Activated naive CD4-positive, alpha-beta T cell treated with anti-CD3 and anti-CD28 coated beads, Interleukin-2, amount 10 ng/mL, durations not matched to agents 7 days and 5 days (primary cell): ENCODE measurements at regions not wholly inside any gene's neighbourhood (a gene's known extent, or its start where the extent isn't known, plus 50 kb on each side); places are given as distances from the start of the nearest gene placed in this dataset.
"Not testable (repeated sequence)": the region's sequence is repeated elsewhere in the genome, so short reads cannot be mapped to it uniquely, and the experiment has no call there.

Experiments used
- CTCF ChIA-PET: fragments of 350-600 bp; sonication (Branson Sonifier 250); formaldehyde crosslinking; loops from one replicate; lab custom pipeline; 2021; ENCODE audit warnings: antibody characterized with exemption; lab: Charles Lee
- DNase-seq: peaks from one replicate; pipeline ENCODE4 v3.0.0-alpha.2; 2020
- H3K27ac Mint-ChIP-seq: one replicate; pipeline ENCODE4 v1.8.0; 2021; ENCODE audit warnings: mild to moderate bottlenecking, moderate library complexity, mixed read lengths
- H3K27me3 Mint-ChIP-seq: one replicate; pipeline ENCODE4 v1.8.0; 2021; ENCODE audit warnings: mild to moderate bottlenecking, mixed read lengths
- H3K36me3 Mint-ChIP-seq: one replicate; pipeline ENCODE4 v1.8.0; 2021; ENCODE audit warnings: mixed read lengths
- H3K4me1 Mint-ChIP-seq: one replicate; pipeline ENCODE4 v1.8.0; 2021; ENCODE audit warnings: mixed read lengths
- H3K4me3 Mint-ChIP-seq: one replicate; pipeline ENCODE4 v1.8.0; 2021; ENCODE audit warnings: mild to moderate bottlenecking, moderate library complexity, mixed read lengths
- H3K9me3 Mint-ChIP-seq: one replicate; pipeline ENCODE4 v1.8.0; 2021; ENCODE audit warnings: mixed read lengths

GRCh38 chr2:125398738-125399524 is 1257.0 kb upstream of the GYPC start:
- Mint-ChIP-seq H3K4me1 (no peaks in the 10 kb centered on the region), H3K9me3 (peaks cover 5% of the 10 kb centered on the region), H3K4me3 (no peak overlapping the region), H3K36me3 (no peaks in the 10 kb centered on the region), H3K27ac (no peak overlapping the region), H3K27me3 (no peaks in the 10 kb centered on the region)
- CTCF ChIA-PET, result no interaction called here
- no peak for DNase-seq

DNA sequence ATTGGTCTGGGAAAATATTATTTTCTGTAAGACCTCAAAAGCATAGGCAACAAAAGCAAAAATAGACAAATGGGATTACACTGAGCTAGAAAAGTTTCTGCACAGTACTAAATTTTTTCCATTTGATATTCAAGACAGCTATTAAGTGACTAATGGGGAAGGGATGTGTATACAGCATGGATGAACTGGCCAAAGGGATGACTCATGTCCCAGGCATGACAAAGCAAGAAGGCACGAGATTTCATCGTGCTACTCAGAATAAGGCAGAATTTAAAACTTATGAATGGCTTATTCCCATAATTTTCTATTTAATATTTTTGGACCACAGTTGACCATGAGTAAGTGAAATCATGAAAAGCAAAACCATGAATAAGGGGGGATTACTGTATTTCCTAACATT is 1250.1 kb upstream of the GYPC start:
- Mint-ChIP-seq H3K4me1 (no peaks in the 10 kb centered on the region), H3K9me3 (peaks cover 2% of the 10 kb centered on the region), H3K27ac (no peak overlapping the region), H3K36me3 (no peaks in the 10 kb centered on the region), H3K4me3 (no peak overlapping the region), H3K27me3 (no peaks in the 10 kb centered on the region)
- CTCF ChIA-PET, result no interaction called here
- DNase-seq, result no peak

DNA sequence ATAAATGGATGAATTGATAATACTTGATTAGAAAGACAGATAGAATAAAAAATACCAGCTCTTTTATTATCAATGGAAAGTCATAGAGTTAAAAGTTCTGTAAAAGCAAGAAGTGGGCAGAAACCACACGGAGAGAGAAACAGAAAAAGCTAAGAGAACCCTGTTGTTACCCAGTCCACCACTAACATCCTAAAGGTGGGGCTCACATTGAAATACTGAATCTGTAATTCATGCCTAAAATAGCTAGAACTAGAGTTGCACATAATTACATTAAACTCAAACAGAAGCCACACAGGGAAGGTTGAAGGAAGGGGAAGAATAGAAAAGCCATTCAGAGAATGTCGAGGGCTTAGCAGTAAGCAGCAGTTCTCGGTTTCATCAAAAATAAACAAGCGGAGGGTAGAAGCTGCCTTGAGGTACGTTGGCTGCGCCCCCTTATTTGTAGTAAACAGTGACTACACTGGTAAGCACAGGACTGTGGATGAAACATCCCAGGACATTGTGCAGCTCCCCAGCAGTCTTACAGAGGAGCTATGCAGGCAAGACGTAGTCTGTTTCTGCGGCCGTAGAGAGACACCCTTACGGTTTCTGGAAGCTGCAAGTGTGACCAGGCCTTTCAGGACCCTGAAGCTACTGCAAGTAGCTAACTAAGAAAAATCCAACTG is 1247.0 kb upstream of the GYPC start:
- peaks cover 2% of the 10 kb centered on the region for H3K9me3 Mint-ChIP-seq
- H3K36me3 Mint-ChIP-seq, result no peaks in the 10 kb centered on the region
- DNase-seq, result no peak
- no peak overlapping the region for H3K27ac Mint-ChIP-seq
- no peak overlapping the region for H3K4me3 Mint-ChIP-seq
- CTCF ChIA-PET, result interaction anchor here (0.6 kb wide), 1 partner anchor 1486 kb away, joined by 4 read pairs; no protein-coding TSS in a partner anchor
- no peaks in the 10 kb centered on the region for H3K27me3 Mint-ChIP-seq
- no peaks in the 10 kb centered on the region for H3K4me1 Mint-ChIP-seq

DNA sequence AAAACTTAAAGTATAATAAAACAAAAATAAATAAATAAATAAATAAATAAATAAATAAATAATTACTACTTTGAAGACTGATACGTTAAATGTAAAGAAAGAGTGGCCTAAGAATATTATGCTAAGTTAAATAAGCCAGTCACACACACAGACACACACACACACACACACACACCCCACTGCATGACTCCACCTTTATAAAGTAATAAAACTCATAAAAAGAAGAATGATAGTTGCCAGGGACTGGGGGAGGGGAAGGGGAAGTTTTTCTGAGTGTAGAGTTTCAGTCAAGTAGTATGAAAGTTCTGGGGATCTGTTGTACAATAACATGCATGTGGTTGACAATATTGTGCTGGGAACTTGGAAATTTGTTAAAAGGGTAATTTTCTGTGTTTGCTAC is 1237.5 kb upstream of the GYPC start:
- no peak overlapping the region for H3K27ac Mint-ChIP-seq
- no peak for DNase-seq
- no peak overlapping the region for H3K4me3 Mint-ChIP-seq
- peaks cover 16% of the 10 kb centered on the region for H3K9me3 Mint-ChIP-seq
- H3K4me1 Mint-ChIP-seq, result no peaks in the 10 kb centered on the region
- CTCF ChIA-PET, result interaction anchor here (0.7 kb wide), 1 partner anchor 13 kb away, joined by 3 read pairs; no protein-coding TSS in a partner anchor
- H3K36me3 Mint-ChIP-seq, result no peaks in the 10 kb centered on the region
- H3K27me3 Mint-ChIP-seq, result no peaks in the 10 kb centered on the region

GRCh38 chr2:125422198-125422770 is 1233.7 kb upstream of the GYPC start:
- H3K36me3 Mint-ChIP-seq, CTCF ChIA-PET, H3K27ac Mint-ChIP-seq, DNase-seq, H3K4me3 Mint-ChIP-seq, H3K27me3 Mint-ChIP-seq, H3K4me1 Mint-ChIP-seq: not testable (repeated sequence)
- peaks cover 17% of the 10 kb centered on the region for H3K9me3 Mint-ChIP-seq

GRCh38 chr2:125424266-125424785 is 1231.6 kb upstream of the GYPC start:
- Mint-ChIP-seq H3K4me3 (no peak overlapping the region), H3K27me3 (no peaks in the 10 kb centered on the region), H3K36me3 (no peaks in the 10 kb centered on the region), H3K27ac (no peak overlapping the region), H3K4me1 (no peaks in the 10 kb centered on the region), H3K9me3 (peaks cover 12% of the 10 kb centered on the region)
- CTCF ChIA-PET, result no interaction called here
- no peak for DNase-seq

DNA sequence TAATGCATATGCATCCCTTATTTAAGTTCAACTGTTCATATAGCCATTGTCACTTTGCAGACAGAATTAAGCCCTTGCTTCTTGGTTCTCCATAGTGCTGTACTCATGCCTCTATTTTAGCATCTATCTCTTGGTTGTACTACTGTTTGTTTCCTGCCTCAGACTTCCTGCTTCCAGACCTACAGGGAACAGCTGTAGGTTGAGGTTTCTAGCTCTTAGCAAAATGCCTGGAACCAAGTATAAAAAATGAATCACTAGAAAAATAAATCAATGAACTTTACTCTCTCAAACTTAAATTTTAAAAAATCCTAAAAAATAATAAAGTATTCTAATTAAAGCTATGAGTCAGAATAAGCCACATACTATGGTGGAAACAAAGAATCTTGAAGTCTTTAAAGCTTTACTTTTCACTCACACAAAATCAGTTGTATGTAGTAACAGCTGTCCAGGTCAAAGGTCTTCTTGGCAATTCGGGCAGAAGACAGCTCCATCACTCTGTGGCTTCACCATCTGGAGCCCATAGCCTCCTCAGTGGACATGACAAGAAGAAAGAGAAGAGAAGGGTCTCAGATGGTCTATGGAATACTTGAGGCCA is 1228.1 kb upstream of the GYPC start:
- no peaks in the 10 kb centered on the region for H3K27me3 Mint-ChIP-seq
- CTCF ChIA-PET, result no interaction called here
- no peak overlapping the region for H3K27ac Mint-ChIP-seq
- no peaks in the 10 kb centered on the region for H3K4me1 Mint-ChIP-seq
- H3K9me3 Mint-ChIP-seq, result peaks cover 7% of the 10 kb centered on the region
- no peaks in the 10 kb centered on the region for H3K36me3 Mint-ChIP-seq
- H3K4me3 Mint-ChIP-seq, result no peak overlapping the region
- DNase-seq, result no peak

DNA sequence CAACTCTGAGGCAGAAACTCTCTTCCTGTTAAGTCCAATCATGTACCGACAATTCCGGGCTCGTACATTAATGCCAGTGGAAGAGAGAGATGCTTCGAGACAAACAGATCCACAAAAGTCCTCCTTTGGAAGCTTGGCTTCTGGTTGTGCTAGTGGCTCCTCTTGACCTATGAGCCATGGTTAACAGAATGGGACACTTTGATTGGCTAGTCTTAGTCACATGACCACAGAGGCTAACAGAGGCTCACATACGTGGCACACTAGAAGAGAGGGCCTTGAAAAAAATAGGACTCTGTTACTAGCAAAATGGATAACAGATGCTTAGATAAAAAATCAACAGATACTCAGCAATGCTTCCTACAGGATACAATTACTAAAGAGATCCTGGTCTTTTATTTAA is 1211.9 kb upstream of the GYPC start:
- Mint-ChIP-seq H3K27ac (no peak overlapping the region), H3K4me3 (no peak overlapping the region), H3K27me3 (no peaks in the 10 kb centered on the region), H3K9me3 (peaks cover 8% of the 10 kb centered on the region), H3K36me3 (no peaks in the 10 kb centered on the region), H3K4me1 (no peaks in the 10 kb centered on the region)
- CTCF ChIA-PET, result no interaction called here
- no peak for DNase-seq

- H3K36me3 Mint-ChIP-seq, result no peaks in the 10 kb centered on the region
- H3K9me3 Mint-ChIP-seq, result peaks cover 8% of the 10 kb centered on the region
- H3K27ac Mint-ChIP-seq, result no peak overlapping the region
- H3K27me3 Mint-ChIP-seq, result no peaks in the 10 kb centered on the region
- H3K4me1 Mint-ChIP-seq, result no peaks in the 10 kb centered on the region
- H3K4me3 Mint-ChIP-seq, result no peak overlapping the region
- CTCF ChIA-PET, result no interaction called here
- DNase-seq, result no peak
These were observed 1210.5 kb upstream of the GYPC start for GRCh38 chr2:125445495-125445894.

GRCh38 chr2:125450092-125450491 is 1205.9 kb upstream of the GYPC start:
- Mint-ChIP-seq H3K9me3 (peaks cover 7% of the 10 kb centered on the region), H3K36me3 (no peaks in the 10 kb centered on the region), H3K4me1 (no peaks in the 10 kb centered on the region), H3K27ac (no peak overlapping the region), H3K27me3 (no peaks in the 10 kb centered on the region), H3K4me3 (no peak overlapping the region)
- no peak for DNase-seq
- CTCF ChIA-PET, result no interaction called here

DNA sequence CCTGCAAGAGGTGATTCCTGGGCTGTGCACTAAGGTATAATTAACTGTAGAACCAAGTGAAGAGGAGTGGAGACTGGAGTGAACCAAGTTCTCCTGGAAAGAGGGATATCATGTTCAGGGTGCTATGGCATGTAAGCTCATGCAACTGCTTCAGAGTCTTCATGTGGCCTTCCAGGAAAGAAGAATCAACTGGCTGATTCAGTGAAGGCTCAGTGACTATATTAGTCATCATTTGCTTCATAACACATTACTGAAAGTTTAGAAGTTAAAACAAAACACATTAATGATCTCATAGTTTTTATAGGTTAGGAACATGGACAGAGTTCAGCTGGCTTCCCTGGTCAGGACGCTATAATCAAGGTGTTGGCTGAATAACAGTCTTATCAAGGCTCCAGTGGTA is 1200.8 kb upstream of the GYPC start:
- no peaks in the 10 kb centered on the region for H3K36me3 Mint-ChIP-seq
- H3K27me3 Mint-ChIP-seq, result no peaks in the 10 kb centered on the region
- no peak overlapping the region for H3K4me3 Mint-ChIP-seq
- H3K27ac Mint-ChIP-seq, result no peak overlapping the region
- H3K9me3 Mint-ChIP-seq, result peaks cover 5% of the 10 kb centered on the region
- no peaks in the 10 kb centered on the region for H3K4me1 Mint-ChIP-seq
- CTCF ChIA-PET, result no interaction called here
- DNase-seq, result no peak

DNA sequence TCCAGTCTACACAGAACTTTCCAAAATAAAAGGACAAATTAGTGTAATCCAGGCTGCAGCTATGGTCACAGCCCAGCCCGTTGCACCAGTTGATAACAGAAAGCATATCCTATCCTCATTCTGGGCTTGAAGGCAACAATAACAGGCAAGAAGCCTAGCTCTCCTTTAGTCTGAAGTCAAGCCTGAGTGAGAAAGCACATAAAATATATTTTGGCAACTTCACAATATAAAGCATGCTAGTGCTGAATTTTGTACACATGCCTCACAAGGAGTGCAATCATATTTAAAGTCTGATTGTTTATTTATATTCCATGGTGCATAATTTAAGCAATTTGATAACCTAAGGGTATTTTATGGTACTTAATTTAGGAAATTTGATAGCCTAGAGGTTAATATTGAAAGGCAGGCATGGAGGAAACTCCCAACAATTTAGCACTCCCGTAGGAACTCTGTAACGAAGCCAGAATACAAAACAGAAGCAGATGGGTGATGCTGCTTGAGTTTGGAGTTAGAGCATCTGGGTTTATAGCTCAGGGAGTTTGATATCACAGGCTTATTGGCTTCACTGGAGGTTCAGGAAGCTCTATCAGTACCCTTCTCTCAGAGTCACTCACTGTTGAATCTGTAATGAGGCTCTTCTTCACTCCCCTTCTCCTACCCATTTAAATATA is 1199.1 kb upstream of the GYPC start:
- H3K36me3 Mint-ChIP-seq, result no peaks in the 10 kb centered on the region
- no peak for DNase-seq
- H3K27ac Mint-ChIP-seq, result no peak overlapping the region
- no peak overlapping the region for H3K4me3 Mint-ChIP-seq
- H3K9me3 Mint-ChIP-seq, result peaks cover 3% of the 10 kb centered on the region
- CTCF ChIA-PET, result no interaction called here
- H3K4me1 Mint-ChIP-seq, result no peaks in the 10 kb centered on the region
- no peaks in the 10 kb centered on the region for H3K27me3 Mint-ChIP-seq

DNA sequence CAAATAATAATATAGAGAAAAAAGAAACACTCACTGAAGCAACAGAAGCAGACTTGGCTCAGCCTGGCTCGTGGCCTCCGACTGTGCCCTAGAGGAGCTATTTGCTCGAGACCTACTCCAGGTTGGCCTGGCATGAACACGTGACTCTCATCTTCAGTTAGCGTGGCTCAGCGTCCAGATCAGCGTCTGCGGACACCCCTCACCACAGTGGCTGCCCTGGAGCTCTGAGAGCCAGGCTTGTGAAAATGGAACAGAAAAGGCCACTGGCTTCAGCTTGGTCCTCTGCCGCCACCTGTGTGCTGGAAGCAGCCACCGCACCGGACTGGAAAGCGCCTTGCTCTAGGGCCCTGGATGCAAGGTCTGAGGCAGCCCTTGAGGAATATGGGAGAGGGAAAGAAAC is 1184.0 kb upstream of the GYPC start:
- Mint-ChIP-seq H3K4me1 (no peaks in the 10 kb centered on the region), H3K4me3 (no peak overlapping the region), H3K27me3 (no peaks in the 10 kb centered on the region), H3K9me3 (peaks cover 19% of the 10 kb centered on the region), H3K27ac (no peak overlapping the region), H3K36me3 (no peaks in the 10 kb centered on the region)
- CTCF ChIA-PET, result no interaction called here
- DNase-seq, result no peak

- CTCF ChIA-PET, result no interaction called here
- Mint-ChIP-seq H3K4me1 (no peaks in the 10 kb centered on the region), H3K4me3 (no peak overlapping the region), H3K9me3 (peaks cover 27% of the 10 kb centered on the region), H3K27ac (no peak overlapping the region), H3K27me3 (no peaks in the 10 kb centered on the region), H3K36me3 (no peaks in the 10 kb centered on the region)
- DNase-seq, result no peak
These were observed 1176.8 kb upstream of the GYPC start for GRCh38 chr2:125479143-125479636.
